ENCODE measurements at regions not wholly inside any gene's neighbourhood (a gene's known extent, or its start where the extent isn't known, plus 50 kb on each side); places are given as distances from the start of the nearest gene placed in this dataset.

- TF ChIP-seq POLR2A (IDR thresholded peaks at IDR 0.05), result no peak
- no peak for TF ChIP-seq CTCF (IDR thresholded peaks at IDR 0.05)
Observed at GRCh38 chr11:39661890-39662289, 1797.6 kb downstream of the LRRC4C start.
